Epithelial cell of proximal tubule (primary cell): ENCODE measurements at regions not wholly inside any gene's neighbourhood (a gene's known extent, or its start where the extent isn't known, plus 50 kb on each side); places are given as distances from the start of the nearest gene placed in this dataset.

Source experiments
- DNase-seq: peaks from one replicate; pipeline ENCODE4 v3.0.0-alpha.2; 2011; ENCODE audit warnings: low read depth
- H3K4me3 ChIP-seq: 2 replicates; pipeline ENCODE4 v1.5.1; 2011; ENCODE audit warnings: low read depth, mild to moderate bottlenecking, low read length
- TF ChIP-seq, protein P1 (sequence below): conservative IDR thresholded peaks from 2 replicates; pipeline ENCODE4 v1.5.1; 2012; ENCODE audit warnings: low read depth, mild to moderate bottlenecking, low read length

DNA sequence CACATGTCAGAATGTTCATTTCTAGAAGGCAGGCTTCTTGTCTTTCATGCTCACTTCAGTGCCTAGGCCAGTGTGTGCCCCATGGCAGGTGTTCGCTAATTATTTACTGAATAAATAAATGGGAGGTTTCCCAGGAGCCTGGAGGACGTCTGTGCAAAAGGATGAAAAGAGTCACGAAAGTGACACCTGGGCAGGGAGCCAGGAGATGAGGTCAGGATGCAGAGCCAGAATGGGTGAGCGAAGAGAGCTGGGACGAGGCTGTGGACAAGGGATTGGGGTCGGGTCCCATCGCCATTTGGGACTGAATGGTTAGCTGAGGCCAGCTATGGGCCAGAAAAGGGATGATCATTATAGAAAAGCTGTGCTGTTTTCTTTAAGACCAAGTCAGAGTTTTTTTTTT, 560.4 kb downstream of the TBC1D22A start:
- no peak overlapping the region for H3K4me3 ChIP-seq
- TF ChIP-seq, protein P1, sequence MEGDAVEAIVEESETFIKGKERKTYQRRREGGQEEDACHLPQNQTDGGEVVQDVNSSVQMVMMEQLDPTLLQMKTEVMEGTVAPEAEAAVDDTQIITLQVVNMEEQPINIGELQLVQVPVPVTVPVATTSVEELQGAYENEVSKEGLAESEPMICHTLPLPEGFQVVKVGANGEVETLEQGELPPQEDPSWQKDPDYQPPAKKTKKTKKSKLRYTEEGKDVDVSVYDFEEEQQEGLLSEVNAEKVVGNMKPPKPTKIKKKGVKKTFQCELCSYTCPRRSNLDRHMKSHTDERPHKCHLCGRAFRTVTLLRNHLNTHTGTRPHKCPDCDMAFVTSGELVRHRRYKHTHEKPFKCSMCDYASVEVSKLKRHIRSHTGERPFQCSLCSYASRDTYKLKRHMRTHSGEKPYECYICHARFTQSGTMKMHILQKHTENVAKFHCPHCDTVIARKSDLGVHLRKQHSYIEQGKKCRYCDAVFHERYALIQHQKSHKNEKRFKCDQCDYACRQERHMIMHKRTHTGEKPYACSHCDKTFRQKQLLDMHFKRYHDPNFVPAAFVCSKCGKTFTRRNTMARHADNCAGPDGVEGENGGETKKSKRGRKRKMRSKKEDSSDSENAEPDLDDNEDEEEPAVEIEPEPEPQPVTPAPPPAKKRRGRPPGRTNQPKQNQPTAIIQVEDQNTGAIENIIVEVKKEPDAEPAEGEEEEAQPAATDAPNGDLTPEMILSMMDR, result no peak
- DNase-seq, result no peak

DNA sequence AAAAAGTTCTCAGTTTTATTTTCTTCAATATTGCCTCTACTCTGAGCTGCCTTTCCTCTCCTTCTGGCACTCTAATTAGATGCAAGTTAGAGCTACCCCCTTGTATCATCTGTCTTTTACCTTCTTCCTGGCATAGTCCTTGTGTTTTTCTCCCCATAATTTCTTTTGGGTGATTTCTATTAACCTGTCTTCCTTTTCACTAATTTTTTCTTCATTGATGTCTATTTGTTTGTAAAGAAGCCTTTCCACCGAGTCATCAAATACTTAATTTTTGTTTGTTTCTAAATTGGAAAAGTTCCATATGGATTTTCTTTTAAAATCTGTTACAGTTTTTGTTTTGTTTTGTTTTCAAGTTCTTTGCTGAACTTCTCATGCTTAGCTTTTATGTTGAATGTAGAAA, 558.1 kb downstream of the TBC1D22A start:
- DNase-seq, result no peak
- TF ChIP-seq, protein P1, result no peak
- H3K4me3 ChIP-seq, result no peak overlapping the region

DNA sequence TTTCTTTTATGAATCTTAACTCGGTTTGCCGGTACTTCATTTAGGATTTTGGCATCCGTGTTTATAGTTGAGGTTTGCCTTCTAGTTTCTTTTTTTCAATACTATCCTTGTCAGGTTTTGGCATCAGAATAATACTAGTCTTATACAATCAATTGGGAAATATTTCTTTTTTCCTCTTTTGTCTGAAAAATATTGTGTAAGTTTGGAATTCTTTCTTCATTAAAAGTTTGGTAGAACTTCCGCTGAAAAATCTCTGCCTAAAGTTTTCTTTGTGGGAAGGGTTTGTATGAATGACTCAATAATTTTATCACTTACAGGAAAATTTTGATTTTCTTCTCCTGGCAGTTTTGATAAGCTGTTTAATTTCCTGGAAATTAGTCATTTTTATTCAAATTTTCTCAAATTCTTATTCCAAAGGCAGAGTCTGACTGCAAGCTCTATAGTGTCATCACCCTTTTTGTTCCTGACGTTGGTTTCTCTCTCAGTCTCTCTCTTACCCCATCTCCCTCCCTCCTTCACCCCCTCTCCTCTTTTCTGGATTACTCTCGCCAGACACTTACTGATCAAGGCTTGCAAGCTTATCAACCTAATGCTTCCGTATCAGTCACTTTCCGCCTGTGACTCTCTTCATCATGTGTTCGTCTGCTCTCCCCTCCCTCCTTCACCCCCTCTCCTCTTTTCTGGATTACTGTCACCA, 555.7 kb downstream of the TBC1D22A start:
- TF ChIP-seq, protein P1, result no peak
- no peak overlapping the region for H3K4me3 ChIP-seq
- DNase-seq, result no peak

DNA sequence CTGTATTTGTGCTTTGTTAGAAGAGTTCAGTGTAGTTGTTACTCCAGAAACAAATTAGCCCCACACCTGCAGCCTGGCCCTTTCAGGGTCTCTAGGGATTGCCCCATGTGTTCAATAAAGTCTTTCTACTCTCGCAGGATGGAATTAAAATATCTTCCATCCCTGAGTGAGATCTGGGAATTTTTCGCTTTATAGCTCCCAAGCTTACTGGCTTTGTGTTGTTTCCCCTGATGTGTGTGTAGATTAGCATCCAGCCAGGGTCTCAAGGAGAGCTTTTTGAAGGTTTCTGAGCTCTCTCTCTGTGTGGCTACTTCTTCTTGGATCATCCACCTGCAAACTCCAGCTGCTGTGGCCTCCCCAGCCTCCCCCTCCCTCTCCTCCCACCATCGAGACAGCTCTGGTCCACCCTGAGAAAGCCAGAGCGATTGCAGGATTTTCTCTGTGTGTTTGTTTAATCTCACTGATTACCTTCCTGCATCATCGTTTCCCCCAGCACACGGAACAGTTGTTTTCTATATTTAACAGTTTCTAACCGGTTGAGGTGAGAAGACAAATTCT, 553.5 kb downstream of the TBC1D22A start:
- TF ChIP-seq, protein P1, result no peak

DNA sequence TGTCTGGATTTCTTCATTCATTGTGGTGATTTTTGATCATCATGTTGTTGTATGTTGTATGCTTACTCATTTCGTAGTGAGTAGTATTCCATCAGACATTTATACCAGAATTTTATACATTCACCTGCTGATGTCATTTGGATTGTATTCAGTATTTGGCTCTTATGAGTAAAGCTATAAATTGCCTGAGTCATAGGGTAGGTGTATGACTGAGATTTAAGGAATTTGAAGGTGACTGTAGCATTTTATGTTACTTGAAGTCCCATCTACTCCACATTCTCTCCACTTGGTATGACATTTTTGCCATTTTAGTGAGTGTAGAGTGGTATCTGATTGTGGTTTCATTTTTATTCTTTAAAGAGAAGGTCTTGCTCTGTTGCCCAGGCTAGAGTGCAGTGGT, 548.2 kb downstream of the TBC1D22A start:
- no peak overlapping the region for H3K4me3 ChIP-seq
- DNase-seq, result no peak
- TF ChIP-seq, protein P1, result no peak

More for the DNA sequence above, 553.5 kb downstream of the TBC1D22A start:
- H3K4me3 ChIP-seq, result no peak overlapping the region
- DNase-seq, result no peak

DNA sequence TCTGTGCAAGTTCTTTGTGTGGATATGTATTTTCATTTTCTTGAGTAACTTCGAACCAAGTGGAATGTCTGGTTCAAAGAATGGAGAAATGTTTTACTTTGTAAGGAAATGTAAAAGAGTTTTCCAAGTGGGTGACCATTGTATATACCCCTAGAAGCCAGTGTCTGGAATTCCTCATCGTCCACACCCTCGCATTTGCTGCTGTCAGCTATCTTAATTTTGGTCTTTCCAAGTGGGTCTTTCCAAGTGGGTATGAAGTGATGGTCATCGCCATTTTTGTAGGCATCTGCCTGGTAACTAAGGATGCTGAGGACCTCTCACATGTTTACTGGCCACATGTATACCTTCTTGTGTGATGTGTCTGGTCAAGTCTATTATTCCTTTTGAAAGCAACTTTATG, 547.5 kb downstream of the TBC1D22A start:
- no peak overlapping the region for H3K4me3 ChIP-seq
- no peak for DNase-seq
- TF ChIP-seq, protein P1, result no peak

DNA sequence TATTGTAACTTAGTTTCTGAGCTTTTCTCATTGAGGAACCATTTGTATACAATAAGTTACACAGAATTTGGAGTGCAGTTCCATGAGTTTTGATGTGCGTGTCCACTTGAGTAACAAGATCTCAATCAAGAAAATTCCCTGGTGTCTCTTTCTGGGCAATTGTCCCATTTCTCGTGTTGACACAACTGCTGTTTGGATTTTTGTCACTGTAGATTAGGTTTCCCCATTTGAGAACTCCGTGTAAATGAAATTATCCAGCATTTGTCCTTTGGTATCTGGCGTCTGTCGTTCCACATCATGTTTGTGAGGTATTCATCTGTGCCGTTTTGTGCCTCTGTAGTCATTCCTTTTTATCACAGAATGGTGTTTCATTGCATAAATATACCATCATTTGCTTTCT, 547.0 kb downstream of the TBC1D22A start:
- DNase-seq, result no peak
- no peak overlapping the region for H3K4me3 ChIP-seq
- TF ChIP-seq, protein P1, result no peak
